H1 (cell line): ENCODE measurements at regions not wholly inside any gene's neighbourhood (a gene's known extent, or its start where the extent isn't known, plus 50 kb on each side); places are given as distances from the start of the nearest gene placed in this dataset.

Source experiments
- CHD1 ChIP-seq: IDR thresholded peaks from 2 replicates; pipeline ENCODE4 v1.6.1; 2012; ENCODE audit warnings: low read depth, low read length, improper control_type of control experiment
- CHD7 ChIP-seq: fragments of 300-600 bp; sonication (generic); IDR thresholded peaks from 2 replicates; pipeline ENCODE4 v1.7.1; 2012; ENCODE audit warnings: low read length, moderate library complexity, mild to moderate bottlenecking, inconsistent platforms; ENCODE audit not compliant: insufficient replicate concordance
- CTBP2 ChIP-seq: IDR thresholded peaks from 2 replicates; pipeline ENCODE4 v1.7.0; 2011; ENCODE audit warnings: borderline replicate concordance, mild to moderate bottlenecking, moderate library complexity, mixed read lengths, low read length; ENCODE audit not compliant: insufficient read depth, insufficient read length
- GABPA ChIP-seq: IDR thresholded peaks from 2 replicates; pipeline ENCODE4 v1.6.1; 2011; ENCODE audit warnings: mild to moderate bottlenecking, low read length, moderate library complexity, borderline replicate concordance; ENCODE audit not compliant: insufficient read depth
- MAFK ChIP-seq: IDR thresholded peaks from 2 replicates; pipeline ENCODE4 v1.6.1; 2012; ENCODE audit warnings: low read depth, mild to moderate bottlenecking, improper control_type of control experiment, low read length
- SAP30 ChIP-seq: fragments of 300-600 bp; sonication (generic); IDR thresholded peaks from 2 replicates; pipeline ENCODE4 v1.7.1; 2012; ENCODE audit warnings: low read length, moderate library complexity, mild to moderate bottlenecking, inconsistent platforms; ENCODE audit not compliant: insufficient read depth, insufficient replicate concordance
- TAF7 ChIP-seq: optimal IDR thresholded peaks from 2 replicates; pipeline ENCODE3; 2011; ENCODE audit warnings: low read depth, mild to moderate bottlenecking, inconsistent platforms, low read length, moderate library complexity, borderline replicate concordance

GRCh38 chr10:84605802-84606201, 277.4 kb downstream of the CCSER2 start (continued):
- TF ChIP-seq CHD7 (no peak), CTBP2 (no peak), GABPA (no peak), TAF7 (no peak), MAFK (no peak), SAP30 (no peak), CHD1 (no peak)
- TF ChIP-seq, all 59 proteins: peak for 0
